Neural crest cell (in vitro differentiated cells): ENCODE measurements at regions not wholly inside any gene's neighbourhood (a gene's known extent, or its start where the extent isn't known, plus 50 kb on each side); places are given as distances from the start of the nearest gene placed in this dataset.

ENCODE experiments used
- DNase-seq: peaks from one replicate; pipeline ENCODE4 v3.0.0; 2021; ENCODE audit warnings: low read depth, mixed read lengths, low spot score
- H3K27ac Mint-ChIP-seq: one replicate; pipeline ENCODE4 v1.8.0; 2021; ENCODE audit warnings: mild to moderate bottlenecking, mixed read lengths; ENCODE audit not compliant: unreplicated experiment
- H3K27me3 Mint-ChIP-seq: 2 replicates; pipeline ENCODE4 v1.8.0; 2021; ENCODE audit warnings: low read depth, mild to moderate bottlenecking, mixed read lengths
- H3K36me3 Mint-ChIP-seq: 2 replicates; pipeline ENCODE4 v1.8.0; 2021; ENCODE audit warnings: low read depth, mild to moderate bottlenecking, mixed read lengths
- H3K4me1 Mint-ChIP-seq: 2 replicates; pipeline ENCODE4 v1.8.0; 2021; ENCODE audit warnings: mixed read lengths
- H3K4me3 Mint-ChIP-seq: one replicate; pipeline ENCODE4 v1.8.0; 2021; ENCODE audit warnings: mild to moderate bottlenecking, mixed read lengths
- H3K9me3 Mint-ChIP-seq: 2 replicates; pipeline ENCODE4 v1.8.0; 2021; ENCODE audit warnings: mixed read lengths
- TF ChIP-seq, protein P1 (sequence below): fragments of 200-600 bp; sonication (generic); conservative IDR thresholded peaks from 2 replicates; pipeline ENCODE4 v1.5.0; 2021; ENCODE audit warnings: antibody characterized with exemption, mild to moderate bottlenecking

DNA sequence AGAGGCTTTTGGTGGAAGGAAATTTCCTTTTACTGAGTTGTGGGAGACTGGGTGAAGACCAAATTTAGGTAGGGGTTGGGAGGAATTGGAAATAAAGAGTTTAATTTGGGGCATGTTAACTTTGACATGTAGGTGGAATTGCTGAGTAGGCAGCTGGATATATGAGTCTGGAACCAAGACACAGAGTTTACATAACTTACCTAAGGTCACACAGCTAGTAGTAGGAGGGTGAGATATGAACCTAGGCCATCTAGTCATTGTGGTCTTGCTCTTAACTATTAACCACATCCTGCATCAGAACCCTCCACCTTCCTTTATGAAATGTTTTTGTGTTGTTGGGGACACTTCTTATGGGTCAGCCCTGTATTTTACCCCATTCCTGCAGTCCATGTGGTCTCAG is 113.1 kb downstream of the ICOS start:
- Mint-ChIP-seq H3K4me1 (peaks cover 4% of the 10 kb centered on the region), H3K4me3 (no peak overlapping the region), H3K27me3 (peaks cover 3% of the 10 kb centered on the region), H3K36me3 (no peaks in the 10 kb centered on the region), H3K27ac (no peak overlapping the region), H3K9me3 (peaks cover 6% of the 10 kb centered on the region)
- no peak for DNase-seq
- TF ChIP-seq, protein P1, sequence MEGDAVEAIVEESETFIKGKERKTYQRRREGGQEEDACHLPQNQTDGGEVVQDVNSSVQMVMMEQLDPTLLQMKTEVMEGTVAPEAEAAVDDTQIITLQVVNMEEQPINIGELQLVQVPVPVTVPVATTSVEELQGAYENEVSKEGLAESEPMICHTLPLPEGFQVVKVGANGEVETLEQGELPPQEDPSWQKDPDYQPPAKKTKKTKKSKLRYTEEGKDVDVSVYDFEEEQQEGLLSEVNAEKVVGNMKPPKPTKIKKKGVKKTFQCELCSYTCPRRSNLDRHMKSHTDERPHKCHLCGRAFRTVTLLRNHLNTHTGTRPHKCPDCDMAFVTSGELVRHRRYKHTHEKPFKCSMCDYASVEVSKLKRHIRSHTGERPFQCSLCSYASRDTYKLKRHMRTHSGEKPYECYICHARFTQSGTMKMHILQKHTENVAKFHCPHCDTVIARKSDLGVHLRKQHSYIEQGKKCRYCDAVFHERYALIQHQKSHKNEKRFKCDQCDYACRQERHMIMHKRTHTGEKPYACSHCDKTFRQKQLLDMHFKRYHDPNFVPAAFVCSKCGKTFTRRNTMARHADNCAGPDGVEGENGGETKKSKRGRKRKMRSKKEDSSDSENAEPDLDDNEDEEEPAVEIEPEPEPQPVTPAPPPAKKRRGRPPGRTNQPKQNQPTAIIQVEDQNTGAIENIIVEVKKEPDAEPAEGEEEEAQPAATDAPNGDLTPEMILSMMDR, result no peak

DNA sequence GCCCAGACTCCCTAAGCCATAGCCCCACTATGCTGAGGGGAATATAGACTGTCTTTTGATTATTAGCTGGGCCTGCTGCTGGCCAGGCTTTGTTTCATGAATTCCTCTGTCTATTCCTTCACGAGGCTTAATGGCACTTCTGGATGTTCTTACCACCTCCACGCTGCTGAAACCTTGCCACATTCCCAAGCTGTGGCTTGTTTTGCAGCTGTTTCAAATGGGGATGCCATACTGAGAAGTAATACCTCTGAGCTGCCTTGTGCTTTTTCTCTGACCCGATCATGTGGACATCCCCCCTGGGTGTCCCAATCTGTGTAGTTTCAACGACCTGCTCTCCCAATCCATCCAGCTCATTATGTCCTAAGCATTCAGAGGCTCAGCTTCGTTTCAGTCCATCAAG is 114.1 kb downstream of the ICOS start:
- Mint-ChIP-seq H3K27me3 (peaks cover 3% of the 10 kb centered on the region), H3K4me1 (peaks cover 4% of the 10 kb centered on the region), H3K27ac (no peak overlapping the region), H3K4me3 (no peak overlapping the region), H3K36me3 (no peaks in the 10 kb centered on the region), H3K9me3 (peaks cover 6% of the 10 kb centered on the region)
- TF ChIP-seq, protein P1, result no peak
- DNase-seq, result no peak

DNA sequence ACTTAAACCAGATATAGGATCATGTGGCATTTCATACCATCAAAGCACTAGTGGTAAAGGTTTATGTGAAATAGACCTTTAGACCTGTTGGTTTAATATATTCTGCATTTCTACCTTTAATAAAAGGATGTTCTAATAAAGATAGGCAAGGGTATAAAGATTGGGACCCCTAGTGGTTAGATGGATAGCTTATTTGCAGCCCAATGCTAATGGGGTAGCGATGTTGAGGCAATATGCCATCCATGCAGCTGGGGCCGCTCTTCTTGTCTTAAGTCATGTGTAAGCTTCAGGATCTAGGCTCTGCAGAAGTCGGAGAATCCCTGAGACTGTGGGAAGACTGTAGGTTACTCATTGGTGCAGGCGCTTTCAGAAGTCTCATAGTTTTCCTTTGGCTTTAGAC is 114.9 kb downstream of the ICOS start:
- peaks cover 3% of the 10 kb centered on the region for H3K27me3 Mint-ChIP-seq
- no peaks in the 10 kb centered on the region for H3K36me3 Mint-ChIP-seq
- no peak overlapping the region for H3K4me3 Mint-ChIP-seq
- no peaks in the 10 kb centered on the region for H3K4me1 Mint-ChIP-seq
- TF ChIP-seq, protein P1, result peak; percentile 51
- no peak overlapping the region for H3K27ac Mint-ChIP-seq
- no peak for DNase-seq
- peaks cover 6% of the 10 kb centered on the region for H3K9me3 Mint-ChIP-seq

DNA sequence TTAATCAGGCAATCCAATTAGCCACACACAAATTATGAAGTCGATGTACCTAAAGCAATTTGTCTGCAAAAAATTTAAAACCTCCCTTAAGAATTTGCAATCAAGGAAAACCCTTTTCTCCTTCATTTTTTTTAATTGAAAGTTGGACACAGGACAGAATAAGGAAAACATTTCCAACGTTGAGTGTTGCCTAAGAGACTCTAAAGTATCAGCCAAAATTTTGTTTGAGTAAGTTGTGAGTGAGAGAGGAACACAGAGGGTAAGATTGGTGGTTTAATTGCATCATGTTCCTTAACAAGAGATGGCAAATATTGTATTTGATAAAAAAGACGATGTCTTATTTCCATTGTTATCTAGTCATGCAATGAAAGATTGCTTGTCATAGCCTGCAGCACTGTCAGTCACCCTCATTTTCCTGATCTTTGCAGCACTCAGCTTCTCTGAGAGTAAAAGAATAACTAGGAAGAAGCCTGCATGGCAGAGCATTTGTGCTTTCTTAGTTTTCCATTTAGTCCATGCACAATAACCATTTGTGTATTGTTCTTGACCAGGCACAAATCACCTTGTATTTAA is 115.5 kb downstream of the ICOS start:
- Mint-ChIP-seq H3K27ac (no peak overlapping the region), H3K27me3 (peaks cover 3% of the 10 kb centered on the region), H3K4me3 (no peak overlapping the region), H3K4me1 (no peaks in the 10 kb centered on the region), H3K36me3 (no peaks in the 10 kb centered on the region), H3K9me3 (peaks cover 6% of the 10 kb centered on the region)
- no peak for DNase-seq
- TF ChIP-seq, protein P1, result no peak

DNA sequence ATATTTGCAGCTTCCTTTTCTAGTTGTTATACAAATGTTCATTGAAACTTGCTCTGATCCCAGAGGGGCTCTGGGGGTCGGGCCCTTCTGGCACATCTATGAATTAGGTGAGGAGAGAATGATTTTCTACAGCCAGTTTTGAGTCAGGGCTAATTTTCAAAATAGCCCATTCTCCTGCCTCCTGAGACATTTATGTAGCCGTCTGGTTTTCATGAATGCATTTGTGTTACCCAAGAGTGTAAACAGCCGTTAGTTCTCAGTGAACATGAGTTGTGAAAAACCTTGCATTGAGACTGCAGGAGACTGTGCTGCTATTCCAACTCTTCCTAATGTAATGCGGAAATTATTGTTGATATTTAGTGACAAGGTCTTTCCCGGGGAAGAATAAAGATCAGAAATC is 122.5 kb downstream of the ICOS start:
- Mint-ChIP-seq H3K4me3 (no peak overlapping the region), H3K27ac (no peak overlapping the region), H3K9me3 (no peaks in the 10 kb centered on the region), H3K4me1 (no peaks in the 10 kb centered on the region), H3K36me3 (no peaks in the 10 kb centered on the region), H3K27me3 (no peaks in the 10 kb centered on the region)
- TF ChIP-seq, protein P1, result no peak
- no peak for DNase-seq
